DND-41 (cell line): ENCODE measurements at regions not wholly inside any gene's neighbourhood (a gene's known extent, or its start where the extent isn't known, plus 50 kb on each side); places are given as distances from the start of the nearest gene placed in this dataset.

Source experiments
- EZH2 ChIP-seq: IDR thresholded peaks from 3 replicates; pipeline ENCODE4 v1.6.1; 2012; ENCODE audit warnings: borderline replicate concordance, low read depth, mild to moderate bottlenecking, moderate library complexity, low read length, inconsistent platforms; ENCODE audit not compliant: severe bottlenecking
- TF ChIP-seq, protein P1 (sequence below): IDR thresholded peaks from 2 replicates; pipeline ENCODE4 v1.5.1; 2012; ENCODE audit warnings: borderline replicate concordance, low read length, moderate library complexity, mild to moderate bottlenecking; ENCODE audit not compliant: poor library complexity, severe bottlenecking; ENCODE audit errors: extremely low read depth

DNA sequence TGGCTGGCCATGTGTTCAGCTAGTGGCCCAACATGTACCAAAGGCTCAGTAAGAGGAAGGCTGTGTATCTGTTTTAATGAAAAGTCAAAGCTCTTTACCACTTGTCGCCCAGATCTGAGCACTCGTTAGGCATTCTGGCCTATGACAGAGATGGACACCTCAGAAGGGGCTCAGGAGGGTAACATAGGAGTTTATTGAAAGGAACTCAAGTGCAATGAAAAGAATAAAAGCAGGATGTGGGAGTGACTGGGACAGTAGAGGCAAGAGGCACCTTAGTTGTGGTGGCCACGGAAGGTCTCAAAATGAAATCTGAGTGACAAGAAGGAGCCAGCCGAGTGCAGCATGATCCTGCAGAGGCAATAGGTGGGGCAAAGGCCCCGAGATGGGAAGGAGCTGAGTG lies 309.7 kb downstream of the MN1 start:
- TF ChIP-seq, protein P1, sequence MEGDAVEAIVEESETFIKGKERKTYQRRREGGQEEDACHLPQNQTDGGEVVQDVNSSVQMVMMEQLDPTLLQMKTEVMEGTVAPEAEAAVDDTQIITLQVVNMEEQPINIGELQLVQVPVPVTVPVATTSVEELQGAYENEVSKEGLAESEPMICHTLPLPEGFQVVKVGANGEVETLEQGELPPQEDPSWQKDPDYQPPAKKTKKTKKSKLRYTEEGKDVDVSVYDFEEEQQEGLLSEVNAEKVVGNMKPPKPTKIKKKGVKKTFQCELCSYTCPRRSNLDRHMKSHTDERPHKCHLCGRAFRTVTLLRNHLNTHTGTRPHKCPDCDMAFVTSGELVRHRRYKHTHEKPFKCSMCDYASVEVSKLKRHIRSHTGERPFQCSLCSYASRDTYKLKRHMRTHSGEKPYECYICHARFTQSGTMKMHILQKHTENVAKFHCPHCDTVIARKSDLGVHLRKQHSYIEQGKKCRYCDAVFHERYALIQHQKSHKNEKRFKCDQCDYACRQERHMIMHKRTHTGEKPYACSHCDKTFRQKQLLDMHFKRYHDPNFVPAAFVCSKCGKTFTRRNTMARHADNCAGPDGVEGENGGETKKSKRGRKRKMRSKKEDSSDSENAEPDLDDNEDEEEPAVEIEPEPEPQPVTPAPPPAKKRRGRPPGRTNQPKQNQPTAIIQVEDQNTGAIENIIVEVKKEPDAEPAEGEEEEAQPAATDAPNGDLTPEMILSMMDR, result no peak
- no peak for TF ChIP-seq EZH2
